BLaER1 treated with 17β-estradiol and CSF1 and Interleukin-3, amounts not matched to agents 10 nM and 100 nM (cell line): ENCODE measurements at regions not wholly inside any gene's neighbourhood (a gene's known extent, or its start where the extent isn't known, plus 50 kb on each side); places are given as distances from the start of the nearest gene placed in this dataset.
"Not testable (repeated sequence)": the region's sequence is repeated elsewhere in the genome, so short reads cannot be mapped to it uniquely, and the experiment has no call there.

Source experiments
- H3K27ac ChIP-seq, 11 experiments: shearing (Covaris generic); formaldehyde crosslinking; 2 replicates each; pipeline ENCODE4 v1.8.1; 2022
- H3K27me3 ChIP-seq, 11 experiments: shearing (Covaris generic); formaldehyde crosslinking; 2 replicates each; pipeline ENCODE4 v1.8.1; 2022
- H3K36me3 ChIP-seq, 11 experiments: shearing (Covaris generic); formaldehyde crosslinking; 2 replicates each; pipeline ENCODE4 v1.8.1; 2022
- H3K4me1 ChIP-seq, 10 experiments: shearing (Covaris generic); formaldehyde crosslinking; 2 replicates each; pipeline ENCODE4 v1.8.1; 2022
- H3K4me2 ChIP-seq, 11 experiments: shearing (Covaris generic); formaldehyde crosslinking; 2 replicates each; pipeline ENCODE4 v1.8.1; 2022
- H3K4me3 ChIP-seq, 10 experiments: shearing (Covaris generic); formaldehyde crosslinking; 2 replicates each; pipeline ENCODE4 v1.8.1; 2022
- H3K9ac ChIP-seq, 11 experiments: shearing (Covaris generic); formaldehyde crosslinking; 2 replicates each; pipeline ENCODE4 v1.8.1; 2022
- H3K9me3 ChIP-seq, 11 experiments: shearing (Covaris generic); formaldehyde crosslinking; replicated peaks in 1 of 11; 2 replicates each; pipeline ENCODE4 v1.8.1; 2022
- H4K20me1 ChIP-seq, 11 experiments: shearing (Covaris generic); formaldehyde crosslinking; 2 replicates each; pipeline ENCODE4 v1.8.1; 2022
- Cebpa-rat ChIP-seq, 11 experiments: shearing (Covaris generic); IDR thresholded peaks; 2 replicates each; pipeline ENCODE4 v1.8.1; 2022

GRCh38 chr1:185520188-185520920 is 203.3 kb upstream of the IVNS1ABP start:
- peak overlapping the region in 4 of 11 experiments; percentile 55 to 74 (median 62); a peak in 7 of 22 replicates for H3K27ac ChIP-seq
- peaks cover 30 to 55% (median 39%) of the 10 kb centered on the region in 11 experiments for H3K9me3 ChIP-seq
- peaks cover 0 to 15% (median 0%) of the 10 kb centered on the region in 10 experiments; a peak in 6 of 20 replicates for H3K4me1 ChIP-seq

GRCh38 chr1:185517808-185518419 is 200.9 kb upstream of the IVNS1ABP start:
- TF ChIP-seq Cebpa-rat (IDR thresholded peaks at IDR 0.05) = no peak
- H4K20me1 ChIP-seq = no peaks in the 10 kb centered on the region
- no peaks in the 10 kb centered on the region for H3K36me3 ChIP-seq
- no peak overlapping the region for H3K4me2 ChIP-seq
- H3K27ac ChIP-seq = no peak overlapping the region
- no peaks in the 10 kb centered on the region for H3K27me3 ChIP-seq
- no peak overlapping the region for H3K9ac ChIP-seq
- peaks cover 0 to 23% (median 0%) of the 10 kb centered on the region in 10 experiments; a peak in 6 of 20 replicates for H3K4me1 ChIP-seq
- H3K4me3 ChIP-seq = no peak overlapping the region
- H3K9me3 ChIP-seq = peaks cover 21 to 54% (median 37%) of the 10 kb centered on the region in 11 experiments

More at GRCh38 chr1:185520188-185520920, 203.3 kb upstream of the IVNS1ABP start:
- Histone ChIP-seq H3K36me3 (no peaks in the 10 kb centered on the region), H3K27me3 (no peaks in the 10 kb centered on the region), H3K4me3 (no peak overlapping the region), H4K20me1 (no peaks in the 10 kb centered on the region), H3K9ac (peak overlapping the region in 1 of 11 experiments; percentile 46; a peak in 1 of 22 replicates), H3K4me2 (peak overlapping the region in 3 of 11 experiments; percentile 40 to 77 (median 62); a peak in 6 of 22 replicates)
- TF ChIP-seq Cebpa-rat (IDR thresholded peaks at IDR 0.05) = no peak

DNA sequence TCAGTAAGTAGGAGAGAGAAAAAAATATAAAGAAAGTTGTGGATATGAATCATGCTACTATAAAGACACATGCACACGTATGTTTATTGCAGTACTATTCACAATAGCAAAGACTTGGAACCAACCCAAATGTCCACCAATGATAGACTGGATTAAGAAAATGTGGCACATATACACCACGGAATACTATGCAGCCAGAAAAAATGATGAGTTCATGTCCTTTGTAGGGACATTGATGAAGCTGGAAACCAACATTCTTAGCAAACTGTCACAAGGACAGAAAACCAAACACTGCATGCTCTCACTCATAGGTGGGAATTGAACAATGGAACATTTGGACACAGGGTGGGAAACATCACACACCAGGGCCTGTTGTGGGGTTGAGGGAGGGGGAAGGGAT is 200.3 kb upstream of the IVNS1ABP start:
- not testable (repeated sequence) for H4K20me1 ChIP-seq, H3K36me3 ChIP-seq, H3K9ac ChIP-seq, H3K27ac ChIP-seq, H3K4me3 ChIP-seq, H3K4me2 ChIP-seq, H3K27me3 ChIP-seq
- peaks cover 0 to 29% (median 0%) of the 10 kb centered on the region in 10 experiments; a peak in 6 of 20 replicates for H3K4me1 ChIP-seq
- peaks cover 21 to 54% (median 37%) of the 10 kb centered on the region in 11 experiments for H3K9me3 ChIP-seq

GRCh38 chr1:185515696-185516095 is 198.7 kb upstream of the IVNS1ABP start:
- no peak overlapping the region for H3K27ac ChIP-seq
- H3K36me3 ChIP-seq = no peaks in the 10 kb centered on the region
- H3K4me2 ChIP-seq = no peak overlapping the region
- peaks cover 21 to 48% (median 37%) of the 10 kb centered on the region in 11 experiments for H3K9me3 ChIP-seq
- no peak for TF ChIP-seq Cebpa-rat (IDR thresholded peaks at IDR 0.05)
- no peaks in the 10 kb centered on the region for H3K27me3 ChIP-seq
- no peak overlapping the region for H3K4me3 ChIP-seq
- peaks cover 0 to 25% (median 0%) of the 10 kb centered on the region in 10 experiments; a peak in 6 of 20 replicates for H3K4me1 ChIP-seq
- H4K20me1 ChIP-seq = no peaks in the 10 kb centered on the region
- H3K9ac ChIP-seq = no peak overlapping the region

- peaks cover 0 to 20% (median 0%) of the 10 kb centered on the region in 10 experiments; a peak in 5 of 20 replicates for H3K4me1 ChIP-seq
- H3K4me2 ChIP-seq = no peak overlapping the region
- TF ChIP-seq Cebpa-rat (IDR thresholded peaks at IDR 0.05) = no peak
- no peaks in the 10 kb centered on the region for H3K27me3 ChIP-seq
- H3K36me3 ChIP-seq = no peaks in the 10 kb centered on the region
- H3K4me3 ChIP-seq = no peak overlapping the region
- H3K9ac ChIP-seq = no peak overlapping the region
- H3K27ac ChIP-seq = no peak overlapping the region
- peaks cover 16 to 40% (median 27%) of the 10 kb centered on the region in 11 experiments for H3K9me3 ChIP-seq
- no peaks in the 10 kb centered on the region for H4K20me1 ChIP-seq
Observed at GRCh38 chr1:185514311-185514710, 197.3 kb upstream of the IVNS1ABP start.

DNA sequence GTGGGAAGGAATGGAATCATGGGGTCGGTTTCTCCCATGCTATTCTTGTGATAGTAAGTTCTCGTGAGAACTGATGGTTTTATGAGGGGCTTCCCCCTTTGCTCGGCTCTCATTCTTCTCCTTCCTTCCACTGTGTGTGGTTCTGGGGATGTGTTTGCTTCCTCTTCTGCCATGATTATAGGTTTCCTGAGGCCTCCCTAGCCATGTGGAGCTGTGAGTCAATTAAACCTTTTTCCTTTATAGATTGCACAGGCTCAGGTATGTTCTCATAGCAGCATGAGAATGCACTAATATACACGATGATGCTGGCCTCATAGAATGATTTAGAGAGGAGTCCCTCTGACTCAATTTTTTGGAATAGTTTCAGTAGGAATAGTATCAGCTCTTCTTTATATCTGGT is 195.4 kb upstream of the IVNS1ABP start:
- no peaks in the 10 kb centered on the region for H3K36me3 ChIP-seq
- no peak overlapping the region for H3K9ac ChIP-seq
- peak overlapping the region in 3 of 11 experiments; percentile 10 to 18 (median 18); a peak in 4 of 22 replicates for H3K4me2 ChIP-seq
- no peak overlapping the region for H3K4me3 ChIP-seq
- H3K27ac ChIP-seq = no peak overlapping the region
- no peaks in the 10 kb centered on the region for H3K27me3 ChIP-seq
- H3K4me1 ChIP-seq = peaks cover 0 to 21% (median 0%) of the 10 kb centered on the region in 10 experiments; a peak in 5 of 20 replicates
- H4K20me1 ChIP-seq = no peaks in the 10 kb centered on the region
- TF ChIP-seq Cebpa-rat (IDR thresholded peaks at IDR 0.05) = no peak
- peaks cover 3 to 21% (median 8%) of the 10 kb centered on the region in 11 experiments for H3K9me3 ChIP-seq

- Histone ChIP-seq H3K4me3 (no peak overlapping the region), H3K27ac (no peak overlapping the region), H3K4me1 (no peaks in the 10 kb centered on the region; a peak in 2 of 20 replicates), H3K9ac (no peak overlapping the region), H3K9me3 (peaks cover 0 to 8% (median 0%) of the 10 kb centered on the region in 11 experiments; a peak in 5 of 22 replicates), H3K27me3 (no peaks in the 10 kb centered on the region), H3K4me2 (no peak overlapping the region), H4K20me1 (no peaks in the 10 kb centered on the region), H3K36me3 (no peaks in the 10 kb centered on the region)
- no peak for TF ChIP-seq Cebpa-rat (IDR thresholded peaks at IDR 0.05)
Observed at GRCh38 chr1:185501099-185501498, 184.1 kb upstream of the IVNS1ABP start.

DNA sequence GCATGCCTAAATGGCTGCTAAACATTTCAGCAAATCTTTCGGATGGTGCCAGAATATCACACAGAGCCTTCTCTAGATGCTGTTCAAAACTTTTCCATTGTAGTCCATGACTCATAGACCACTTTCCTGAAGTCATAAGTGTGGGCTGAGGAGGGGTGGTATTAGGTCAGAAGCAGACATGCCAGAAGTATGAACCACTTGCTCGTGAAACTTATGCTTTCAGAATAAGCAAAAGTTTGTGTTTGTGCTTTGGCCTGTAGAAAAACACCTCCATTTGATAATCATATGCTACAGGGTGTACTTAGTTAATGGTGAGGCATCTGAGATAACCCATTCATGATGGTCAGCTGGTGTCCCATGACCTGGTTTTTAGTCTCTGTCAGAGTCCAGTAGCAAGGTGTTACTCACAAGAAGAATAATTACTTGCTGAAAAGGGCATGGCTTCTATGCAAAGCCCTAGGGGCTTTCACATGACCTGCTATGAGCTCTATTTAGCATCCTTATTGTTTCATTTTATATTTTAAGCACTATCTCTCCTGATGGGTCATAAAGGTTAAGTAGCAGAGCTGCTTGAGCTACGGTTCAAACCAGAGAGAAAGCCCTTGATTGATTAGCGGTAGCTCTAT is 183.1 kb upstream of the IVNS1ABP start:
- Histone ChIP-seq H3K27me3 (no peaks in the 10 kb centered on the region), H3K27ac (no peak overlapping the region), H3K4me3 (no peak overlapping the region), H3K9me3 (no peaks in the 10 kb centered on the region), H3K36me3 (no peaks in the 10 kb centered on the region), H3K4me2 (peak overlapping the region in 1 of 11 experiments; percentile 7; a peak in 1 of 22 replicates), H4K20me1 (no peaks in the 10 kb centered on the region), H3K4me1 (peaks cover 0 to 10% (median 0%) of the 10 kb centered on the region in 10 experiments; a peak in 6 of 20 replicates), H3K9ac (no peak overlapping the region)
- no peak for TF ChIP-seq Cebpa-rat (IDR thresholded peaks at IDR 0.05)

DNA sequence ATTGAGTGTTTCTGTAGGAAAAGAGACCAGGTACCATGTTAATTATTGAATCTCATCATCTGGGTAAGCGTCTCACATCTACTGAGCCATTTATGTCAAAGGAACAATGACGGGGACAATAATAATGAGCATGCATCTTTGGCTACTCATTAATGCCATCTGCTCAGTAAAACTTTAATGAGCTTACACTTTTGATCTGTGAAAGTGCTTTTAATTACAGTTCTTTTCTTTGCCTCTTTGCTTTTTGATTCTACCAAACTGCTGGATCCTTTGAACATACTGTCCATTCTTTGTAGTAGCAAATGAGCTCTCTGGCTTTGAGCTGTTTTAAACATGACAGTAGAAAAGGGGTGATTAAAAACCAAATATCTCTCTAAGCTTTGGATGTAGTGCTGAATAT is 181.2 kb upstream of the IVNS1ABP start:
- Histone ChIP-seq H4K20me1 (no peaks in the 10 kb centered on the region), H3K4me3 (no peak overlapping the region), H3K36me3 (no peaks in the 10 kb centered on the region), H3K27ac (no peak overlapping the region), H3K4me2 (no peak overlapping the region), H3K9ac (no peak overlapping the region), H3K9me3 (no peaks in the 10 kb centered on the region), H3K4me1 (peaks cover 0 to 17% (median 0%) of the 10 kb centered on the region in 10 experiments; a peak in 8 of 20 replicates), H3K27me3 (no peaks in the 10 kb centered on the region)
- no peak for TF ChIP-seq Cebpa-rat (IDR thresholded peaks at IDR 0.05)
